HepG2 (cell line): ENCODE measurements at regions not wholly inside any gene's neighbourhood (a gene's known extent, or its start where the extent isn't known, plus 50 kb on each side); places are given as distances from the start of the nearest gene placed in this dataset.

Experiments
- ATAC-seq: fragments of 200-7000 bp; cut with Tn5 transposase; 3 replicates; pipeline ENCODE4 v1.9.1; 2020; ENCODE audit warnings: mild to moderate bottlenecking, moderate library complexity
- BruUV-seq: library from RNA; stranded (reverse); fragments of 400-500 nt; replicated peaks from 2 replicates; lab custom pipeline; 2021; lab: Mats Ljungman, UMichigan
- CTCF ChIA-PET: fragments of 300-600 bp; formaldehyde crosslinking; extraction: SDS; loops from one replicate; lab custom pipeline; 2021; ENCODE audit warnings: low total read pairs, inconsistent platforms, low intra/inter-chr PET ratio; lab: Yijun Ruan, JAX
- POLR2A ChIA-PET: fragments of 350-600 bp; sonication (Branson Sonifier 250); formaldehyde crosslinking; loops from one replicate; lab custom pipeline; 2020; ENCODE audit warnings: antibody characterized with exemption, inconsistent platforms; lab: Yijun Ruan, JAX
- DNase-seq: peaks from one replicate; pipeline ENCODE4 v3.0.0-alpha.2; 2015; ENCODE audit warnings: low spot score
- FAIRE-seq: peaks from 3 replicates; lab custom pipeline; 2011; peaks lifted over from hg19 to GRCh38; lab: Jason Lieb, UNC
- H2AFZ ChIP-seq: one replicate; pipeline ENCODE4 v1.6.1; 2011; ENCODE audit warnings: low read length, inconsistent platforms
- H3K27ac ChIP-seq: fragments of 300-600 bp; 3 replicates; pipeline ENCODE4 v1.8.0; 2011; ENCODE audit warnings: mixed run types, mild to moderate bottlenecking, mixed read lengths, low read length, inconsistent platforms; ENCODE audit not compliant: insufficient read depth; ENCODE audit errors: extremely low read length
- H3K27me3 ChIP-seq, 2 experiments: fragments of 200-600 bp in 1 of 2; 2 replicates in 1 of 2; 3 replicates in 1 of 2; pipeline versions ENCODE4 v1.6.0 to v1.8.0; 2011; ENCODE audit warnings: low read length in 2 of 2, mild to moderate bottlenecking in 2 of 2, moderate library complexity in 2 of 2, inconsistent platforms in 1 of 2; ENCODE audit not compliant: insufficient read depth in 2 of 2, control insufficient read depth in 1 of 2
- H3K36me3 ChIP-seq, 2 experiments: fragments of 200-600 bp in 1 of 2; replicated peaks in 1 of 2; 2 replicates in 1 of 2; 3 replicates in 1 of 2; pipeline versions ENCODE4 v1.5.1 to v1.8.0; 2011; ENCODE audit warnings: low read length in 2 of 2, inconsistent platforms in 1 of 2; ENCODE audit not compliant: insufficient read depth in 2 of 2, control insufficient read depth in 1 of 2
- H3K4me1 ChIP-seq: 2 replicates; pipeline ENCODE4 v1.5.1; 2012; ENCODE audit warnings: low read length, inconsistent platforms; ENCODE audit not compliant: insufficient read depth
- H3K4me2 ChIP-seq: 2 replicates; pipeline ENCODE4 v1.6.0; 2011; ENCODE audit warnings: low read depth, low read length, inconsistent platforms
- H3K4me3 ChIP-seq, 3 experiments: fragments of 200-600 bp in 1 of 3; sonication (generic), shearing (Covaris generic) in 1 of 3; replicated peaks in 1 of 3; 2 replicates each; pipeline ENCODE4 v1.5.1; 2011 to 2016; ENCODE audit warnings: low read length in 3 of 3, inconsistent platforms in 2 of 3, low read depth in 2 of 3, mild to moderate bottlenecking in 2 of 3, control low read depth in 1 of 3, mixed read lengths in 1 of 3; ENCODE audit not compliant: insufficient read depth in 1 of 3
- H3K79me2 ChIP-seq: one replicate; pipeline ENCODE4 v1.6.1; 2011; ENCODE audit warnings: low read length, inconsistent platforms; ENCODE audit not compliant: insufficient read depth
- H3K9ac ChIP-seq: 2 replicates; pipeline ENCODE4 v1.6.0; 2011; ENCODE audit warnings: mild to moderate bottlenecking, low read depth, low read length, inconsistent platforms; ENCODE audit not compliant: insufficient read depth
- H3K9me3 ChIP-seq: 2 replicates; pipeline ENCODE4 v1.5.1; 2012; ENCODE audit warnings: mild to moderate bottlenecking, low read length
- H4K20me1 ChIP-seq: 2 replicates; pipeline ENCODE4 v1.6.0; 2011; ENCODE audit warnings: inconsistent platforms, mild to moderate bottlenecking, low read length, moderate library complexity; ENCODE audit not compliant: insufficient read depth
- ARID4A ChIP-seq: sonication (generic); formaldehyde crosslinking; IDR thresholded peaks from 2 replicates; pipeline ENCODE4 v1.5.0; 2020; ENCODE audit warnings: mild to moderate bottlenecking, missing genetic modification reagents, borderline replicate concordance
- GABPA ChIP-seq, 2 experiments: IDR thresholded peaks; 2 replicates each; pipeline ENCODE4 v1.6.1; 2011 to 2016; ENCODE audit warnings: low read depth in 2 of 2, low read length in 1 of 2, missing biosample characterization in 1 of 2, missing genetic modification characterization in 1 of 2
- PHB2 ChIP-seq: fragments of 450-650 bp; IDR thresholded peaks from 2 replicates; pipeline ENCODE4 v1.6.1; 2018; ENCODE audit not compliant: partially characterized antibody
- PRDM4 ChIP-seq: sonication (generic); formaldehyde crosslinking; IDR thresholded peaks from 2 replicates; pipeline ENCODE4 v1.9.0; 2021; ENCODE audit warnings: missing genetic modification reagents, borderline replicate concordance
- ZKSCAN1 ChIP-seq: fragments of 150-350 bp; IDR thresholded peaks from 2 replicates; pipeline ENCODE4 v1.6.1; 2014; ENCODE audit warnings: low read length
- ZNF687 ChIP-seq: sonication (generic); formaldehyde crosslinking; IDR thresholded peaks from 2 replicates; pipeline ENCODE4 v1.5.1; 2020; ENCODE audit warnings: mild to moderate bottlenecking, missing genetic modification reagents, moderate library complexity
- WGBS: methylation state at CpG from one replicate; pipeline ENCODE4 v1.1.6; 2017; ENCODE audit warnings: low lambda C conversion rate; 5-methylcytosine and 5-hydroxymethylcytosine counted together
- in situ Hi-C: cut with HindIII; loops from 2 replicates; pipeline ENCODE4 v1.10.0; 2017; ENCODE audit warnings: low pct_unique_long_range_greater_than_20kb; ENCODE audit not compliant: extremely low pct_ligation_motif_present
- intact Hi-C: fragments of 100-400 bp; cut with micrococcal nuclease; formaldehyde crosslinking; loops from one replicate; pipeline ENCODE4 v1.10.0; 2022; ENCODE audit not compliant: unreplicated experiment

- Histone ChIP-seq H3K4me2 (no peak overlapping the region), H3K36me3 (peaks cover 15% of the 10 kb centered on the region in 2 experiments; a peak in 4 of 5 replicates), H4K20me1 (no peaks in the 10 kb centered on the region), H3K9me3 (no peaks in the 10 kb centered on the region), H3K4me3 (no peak overlapping the region), H2AFZ (no peak overlapping the region), H3K79me2 (peaks cover 64% of the 10 kb centered on the region), H3K4me1 (peaks cover 97% of the 10 kb centered on the region), H3K27ac (no peak overlapping the region), H3K9ac (no peak overlapping the region), H3K27me3 (no peaks in the 10 kb centered on the region)
- BruUV-seq = no TSS peak
- intact Hi-C loops (no loop called here), in situ Hi-C loops (no loop called here)
- POLR2A ChIA-PET = interaction anchor here (0.6 to 2.7 kb wide), 6 partner anchors 12 to 305 kb away, joined by 3 to 11 read pairs (median 5); partner anchors contain the start of gene SOX9
- DNase-seq = no peak
- CTCF ChIA-PET = no interaction called here
- WGBS = 81% methylated on average over 5 of the region's 5 CpGs
- no peak for TF ChIP-seq PHB2
- no peak for TF ChIP-seq GABPA (IDR thresholded peaks at IDR 0.05; ENCODE audit: low read depth, low read length)
- no peak for TF ChIP-seq GABPA (CRISPR knock-in tag; IDR thresholded peaks at IDR 0.05; ENCODE audit: low read depth)
- TF ChIP-seq ZNF687 (CRISPR knock-in tag) = 0 out of 2 replicates have a peak, but pooled peaks have one; percentile 25
- no peak for TF ChIP-seq PRDM4 (CRISPR knock-in tag)
- peak; percentile 53; the same call in 1 of the 2 replicates for TF ChIP-seq ZKSCAN1
- TF ChIP-seq ARID4A (CRISPR knock-in tag) = 0 out of 2 replicates have a peak, but pooled peaks have one; percentile 5
- ATAC-seq = no peak
- no peak for FAIRE-seq
Observed at GRCh38 chr17:72425794-72426168, 305.0 kb downstream of the SOX9 start.
